Activated naive CD4-positive, alpha-beta T cell (primary cell): ENCODE measurements at regions not wholly inside any gene's neighbourhood (a gene's known extent, or its start where the extent isn't known, plus 50 kb on each side); places are given as distances from the start of the nearest gene placed in this dataset.
"Not testable (repeated sequence)": the region's sequence is repeated elsewhere in the genome, so short reads cannot be mapped to it uniquely, and the experiment has no call there.

ENCODE experiments used
- DNase-seq, 4 experiments: peaks; one replicate each; lab custom pipeline; 2025; lab: John Stamatoyannopoulos, UW

GRCh38 chr1:245061808-245062207, 93.0 kb upstream of the KIF26B start:
- DNase-seq, result not testable (repeated sequence)

GRCh38 chr1:245060684-245061374, 94.0 kb upstream of the KIF26B start:
- DNase-seq, result no peak

- no peak for DNase-seq
Measured at GRCh38 chr1:245059806-245060424, 94.9 kb upstream of the KIF26B start.

- DNase-seq, result no peak
Measured at GRCh38 chr1:245058882-245059281, 95.9 kb upstream of the KIF26B start.

DNA sequence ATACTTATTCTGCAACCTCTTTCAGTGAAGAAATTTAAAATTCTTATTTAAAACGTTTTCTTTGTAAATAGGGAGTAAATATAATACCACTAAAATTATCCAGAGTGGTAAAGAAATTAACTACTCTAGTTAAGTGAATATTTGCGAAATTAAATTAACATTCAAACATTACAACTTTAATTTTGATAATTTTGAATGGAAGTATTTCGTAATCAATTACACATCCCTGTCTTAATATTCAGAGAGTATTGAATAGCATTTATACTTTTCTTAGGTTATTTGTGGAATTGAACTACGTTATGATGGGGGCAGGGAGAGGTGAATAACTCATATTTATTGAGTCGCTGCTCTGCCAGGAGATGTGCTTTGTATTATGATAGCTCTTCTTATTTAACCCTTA, 96.3 kb upstream of the KIF26B start:
- DNase-seq, result no peak

DNA sequence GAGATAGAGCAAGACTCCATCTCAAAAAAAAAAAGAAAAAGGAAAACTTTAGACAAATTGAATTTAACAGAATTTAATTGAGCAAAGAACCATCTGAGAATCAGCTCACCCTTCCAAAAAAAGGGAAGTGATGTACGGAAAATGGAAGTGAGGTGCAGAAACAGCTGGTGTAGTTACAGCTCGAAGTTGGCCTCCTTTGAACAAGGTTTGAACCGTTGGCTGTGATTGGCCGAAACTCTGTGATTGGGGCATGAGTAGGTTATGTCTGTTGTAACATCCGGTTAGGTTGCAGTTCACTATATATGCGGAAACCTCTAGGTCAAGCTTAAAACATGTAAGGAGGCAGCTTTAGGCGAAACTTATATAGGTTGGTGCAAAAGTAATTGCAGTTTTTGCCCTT, 97.9 kb upstream of the KIF26B start:
- DNase-seq, result no peak

DNA sequence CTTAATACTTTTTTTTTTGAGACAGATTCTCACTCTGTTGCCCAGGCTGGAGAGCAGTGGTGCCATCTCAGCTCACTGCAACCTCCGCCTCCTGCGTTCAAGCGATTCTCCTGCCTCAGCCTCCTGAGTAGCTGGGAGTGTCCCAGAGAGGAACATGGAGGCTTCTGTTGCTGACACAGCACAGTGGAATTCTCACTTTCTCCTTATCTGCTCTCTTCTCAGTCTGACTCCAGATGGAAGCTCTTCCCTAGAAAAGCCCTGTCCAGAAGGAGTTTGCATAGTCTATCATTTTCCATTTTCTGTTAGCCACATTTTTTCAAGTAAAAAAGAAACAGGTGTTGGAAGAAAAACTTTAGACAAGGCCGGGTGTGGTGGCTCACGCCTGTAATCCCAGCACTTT, 98.5 kb upstream of the KIF26B start:
- not testable (repeated sequence) for DNase-seq

- no peak for DNase-seq
Measured at GRCh38 chr1:245055752-245056151, 99.0 kb upstream of the KIF26B start.

- no peak for DNase-seq
Measured at GRCh38 chr1:245054507-245055270, 100.1 kb upstream of the KIF26B start.

GRCh38 chr1:245054105-245054504, 100.7 kb upstream of the KIF26B start:
- no peak for DNase-seq

GRCh38 chr1:245052258-245052657, 102.5 kb upstream of the KIF26B start:
- no peak for DNase-seq

DNA sequence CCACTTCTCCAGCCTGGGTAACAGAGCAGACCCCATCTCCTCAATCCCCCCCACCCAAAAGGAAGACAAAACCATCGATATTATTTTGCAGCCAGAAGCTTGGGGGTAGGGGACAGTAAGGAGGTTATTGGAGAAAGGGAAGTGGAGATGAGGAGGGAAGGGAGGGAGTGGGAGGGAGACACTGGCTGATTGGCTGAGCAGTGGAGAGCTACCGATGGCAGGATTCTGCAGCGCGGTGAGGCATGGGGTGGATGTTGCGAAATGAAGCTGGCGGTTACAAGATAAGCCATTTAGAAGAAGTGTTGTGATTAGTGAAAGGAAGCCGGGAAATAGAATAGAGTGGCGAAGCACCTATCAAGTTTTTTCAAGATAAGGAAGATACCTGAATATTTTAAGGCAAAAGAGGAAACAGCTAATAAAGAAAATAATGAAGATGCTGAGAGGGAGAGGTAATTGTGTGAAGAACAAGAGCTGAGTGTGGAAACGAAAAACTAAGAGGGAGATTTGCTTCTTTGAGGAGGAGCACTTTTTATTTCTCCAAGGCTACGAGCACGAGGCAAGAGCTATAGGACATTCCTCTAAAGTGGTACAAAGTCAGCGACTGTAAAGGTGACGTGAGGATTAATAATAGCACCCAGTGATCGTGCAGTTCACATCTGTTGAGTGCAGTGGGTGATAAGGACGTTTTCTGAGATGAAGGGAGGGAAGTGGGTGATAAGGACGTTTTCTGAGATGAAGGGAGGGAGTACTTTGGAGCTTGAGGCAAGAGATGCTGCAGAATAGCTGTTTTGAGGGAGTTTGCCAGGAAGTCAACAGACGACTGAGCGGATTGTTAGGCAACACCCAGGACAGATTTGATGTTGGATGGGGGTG, 103.2 kb upstream of the KIF26B start:
- DNase-seq, result no peak

- DNase-seq, result no peak
Measured at GRCh38 chr1:245046769-245047168, 108.0 kb upstream of the KIF26B start.

DNA sequence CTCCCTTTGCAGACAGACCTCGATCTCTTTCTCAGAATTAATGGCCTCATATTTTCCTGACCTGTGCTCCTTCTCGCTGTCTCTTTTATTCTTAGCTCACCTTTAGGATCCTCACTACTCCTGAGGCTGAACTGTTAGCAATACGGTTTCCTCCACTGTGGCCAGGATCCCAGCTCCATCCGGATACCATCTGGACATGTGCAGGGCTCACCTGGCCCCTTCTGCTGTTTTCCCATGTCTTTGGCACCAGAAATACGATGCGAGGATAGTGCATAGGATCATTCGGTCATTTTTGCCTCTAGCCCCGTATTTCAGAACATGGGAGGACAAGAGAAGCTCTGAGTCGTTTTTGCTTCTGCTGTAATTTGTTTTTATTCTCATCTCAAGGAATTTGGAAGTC, 108.5 kb upstream of the KIF26B start:
- no peak for DNase-seq

GRCh38 chr1:245045087-245045881, 109.5 kb upstream of the KIF26B start:
- DNase-seq, result no peak

- DNase-seq, result no peak
Measured at GRCh38 chr1:245043611-245043940, 111.2 kb upstream of the KIF26B start.

DNA sequence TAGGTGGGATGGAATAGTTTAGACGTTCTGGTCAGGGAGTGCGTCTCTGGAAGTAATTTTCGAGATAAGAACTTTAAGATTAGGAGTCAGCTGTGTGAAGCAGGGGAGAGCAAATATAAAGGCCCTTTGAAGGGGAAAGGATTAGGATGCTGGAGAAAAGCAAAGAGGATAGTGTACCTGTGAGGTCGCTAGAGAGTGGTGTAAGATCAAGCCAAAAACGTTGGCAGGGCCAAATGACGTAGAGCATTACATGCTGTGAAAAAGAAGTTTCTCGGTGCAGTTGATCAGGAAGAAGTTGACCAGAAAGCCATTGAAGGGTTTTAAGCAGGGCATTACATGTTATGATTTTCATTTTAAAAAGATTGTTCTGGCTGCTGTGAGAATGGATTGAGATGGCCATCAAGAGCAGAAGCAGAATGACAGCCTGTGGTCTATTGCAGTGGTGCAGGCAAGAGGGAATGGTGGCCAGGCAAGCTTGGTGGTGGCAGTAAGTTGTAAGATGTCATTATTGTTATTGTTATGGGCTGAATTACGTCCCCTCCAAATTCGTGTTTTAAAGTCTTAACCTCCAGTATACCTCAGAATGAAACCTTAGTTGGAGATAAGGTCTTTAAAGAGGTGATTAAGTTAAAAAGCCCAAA, 113.6 kb upstream of the KIF26B start:
- no peak for DNase-seq

DNA sequence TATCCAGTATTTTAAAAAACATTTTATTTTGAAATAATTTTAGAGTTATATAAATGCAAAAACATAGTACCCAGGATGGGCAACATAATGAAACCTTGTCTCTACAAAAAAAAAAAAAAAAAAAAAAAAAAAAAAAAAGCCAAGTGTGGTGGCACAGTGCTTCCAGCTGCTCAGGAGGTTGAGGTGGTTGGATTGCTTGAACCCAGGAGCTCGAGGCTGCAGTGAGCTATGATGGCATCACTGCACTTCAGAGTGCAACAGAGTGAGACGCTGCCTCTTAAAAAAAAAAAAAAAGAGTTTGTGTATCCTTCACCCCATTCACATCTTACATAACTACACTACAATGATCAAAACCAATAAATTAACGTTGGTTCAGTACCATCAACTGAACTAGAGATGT, 115.6 kb upstream of the KIF26B start:
- no peak for DNase-seq

- no peak for DNase-seq
Measured at GRCh38 chr1:245036102-245036501, 118.7 kb upstream of the KIF26B start.

DNA sequence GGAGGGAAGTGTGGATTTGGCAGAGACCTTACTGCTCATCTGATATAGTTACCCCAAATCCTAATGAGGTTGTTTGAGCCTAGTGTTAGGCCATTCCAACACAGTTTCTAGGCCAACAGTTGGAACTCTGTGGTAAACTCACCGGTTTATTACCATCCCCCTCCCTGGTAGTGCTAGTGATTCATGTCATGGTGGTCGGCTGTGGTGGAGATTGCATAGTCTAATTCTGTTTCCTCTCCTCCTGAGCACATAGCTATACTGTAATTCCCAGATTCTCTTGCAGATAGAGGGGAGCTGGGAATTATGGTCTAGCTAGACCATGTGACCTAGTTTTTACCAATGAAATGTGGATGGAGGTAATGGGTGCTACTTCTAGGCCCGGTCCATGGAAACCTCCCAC, 123.7 kb upstream of the KIF26B start:
- DNase-seq, result no peak

DNA sequence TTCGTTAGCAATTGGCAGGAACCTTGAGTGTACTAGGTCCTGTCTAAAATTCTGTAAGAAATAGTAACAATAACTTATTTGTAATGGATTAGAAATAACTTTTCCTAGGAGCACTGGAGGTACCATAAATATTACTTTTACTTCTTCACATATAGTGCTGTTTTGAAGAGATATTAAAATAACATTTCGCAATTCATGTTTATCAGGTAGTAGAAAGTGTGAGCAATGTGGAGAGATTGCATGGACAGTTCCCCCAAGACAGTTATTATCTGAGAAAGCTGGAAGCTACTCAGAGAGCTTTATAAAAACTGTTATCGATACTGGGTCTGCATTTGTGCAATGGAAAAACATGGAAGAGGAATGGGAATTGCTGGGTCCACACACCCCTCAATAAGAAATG, 128.5 kb upstream of the KIF26B start:
- no peak for DNase-seq
